Pons (tissue), 1 donor: ENCODE measurements at regions not wholly inside any gene's neighbourhood (a gene's known extent, or its start where the extent isn't known, plus 50 kb on each side); places are given as distances from the start of the nearest gene placed in this dataset.
"Not testable (repeated sequence)": the region's sequence is repeated elsewhere in the genome, so short reads cannot be mapped to it uniquely, and the experiment has no call there.

ENCODE experiments used
- DNase-seq: peaks from one replicate; pipeline ENCODE4 v3.0.0-alpha.2; 2016; ENCODE audit warnings: low spot score

- DNase-seq: peak; percentile 41
These were observed 308.4 kb downstream of the RPLP1 start for GRCh38 chr15:69760890-69761568.

- DNase-seq: no peak
These were observed 309.9 kb downstream of the RPLP1 start for GRCh38 chr15:69762373-69763148.

GRCh38 chr15:69763831-69764230 is 311.2 kb downstream of the RPLP1 start:
- no peak for DNase-seq

GRCh38 chr15:69766156-69766555 is 313.5 kb downstream of the RPLP1 start:
- DNase-seq: no peak

GRCh38 chr15:69767191-69767590 is 314.6 kb downstream of the RPLP1 start:
- DNase-seq: no peak

- not testable (repeated sequence) for DNase-seq
These were observed 316.7 kb downstream of the RPLP1 start for GRCh38 chr15:69769336-69769735.

- not testable (repeated sequence) for DNase-seq
These were observed 321.6 kb downstream of the RPLP1 start for GRCh38 chr15:69774258-69774657.

- not testable (repeated sequence) for DNase-seq
These were observed 322.1 kb downstream of the RPLP1 start for GRCh38 chr15:69774711-69775110.

GRCh38 chr15:69777356-69777755 is 320.4 kb downstream of the TLE3 start:
- no peak for DNase-seq

GRCh38 chr15:69780374-69780773 is 317.3 kb downstream of the TLE3 start:
- DNase-seq: no peak

GRCh38 chr15:69780981-69781380 is 316.7 kb downstream of the TLE3 start:
- DNase-seq: no peak

- DNase-seq: no peak
These were observed 316.1 kb downstream of the TLE3 start for GRCh38 chr15:69781411-69782125.

- DNase-seq: no peak
These were observed 315.5 kb downstream of the TLE3 start for GRCh38 chr15:69782139-69782658.

GRCh38 chr15:69782809-69783208 is 314.9 kb downstream of the TLE3 start:
- no peak for DNase-seq

- no peak for DNase-seq
These were observed 314.5 kb downstream of the TLE3 start for GRCh38 chr15:69783211-69783610.

GRCh38 chr15:69784798-69785566 is 312.7 kb downstream of the TLE3 start:
- DNase-seq: no peak

- no peak for DNase-seq
These were observed 311.5 kb downstream of the TLE3 start for GRCh38 chr15:69786136-69786701.

- no peak for DNase-seq
These were observed 309.9 kb downstream of the TLE3 start for GRCh38 chr15:69787791-69788190.

- no peak for DNase-seq
These were observed 307.9 kb downstream of the TLE3 start for GRCh38 chr15:69789648-69790393.

GRCh38 chr15:69790632-69791031 is 307.1 kb downstream of the TLE3 start:
- DNase-seq: no peak

- no peak for DNase-seq
These were observed 304.9 kb downstream of the TLE3 start for GRCh38 chr15:69792823-69793222.
